ENCODE measurements at regions not wholly inside any gene's neighbourhood (a gene's known extent, or its start where the extent isn't known, plus 50 kb on each side); places are given as distances from the start of the nearest gene placed in this dataset.

DNA sequence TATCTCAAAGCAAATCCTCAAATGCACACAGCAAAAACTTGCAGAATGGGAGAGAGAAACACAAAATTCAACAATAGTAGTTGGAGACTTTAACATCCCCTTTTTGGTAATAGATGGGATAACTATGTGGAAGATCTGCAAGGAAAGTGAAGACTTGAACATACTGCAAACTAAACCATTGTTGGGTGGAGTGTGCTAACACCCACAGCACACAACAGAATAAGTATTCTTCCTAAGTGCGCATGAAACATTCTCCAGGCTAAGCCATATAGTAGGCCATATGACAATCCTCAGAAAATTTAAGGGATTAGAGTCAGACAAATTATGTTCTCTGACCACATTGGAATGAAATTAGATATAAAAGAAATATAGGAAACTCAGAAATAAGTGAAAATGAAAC, 230.6 kb downstream of the FBXO15 start:
- DNase-seq: no peak

DNA sequence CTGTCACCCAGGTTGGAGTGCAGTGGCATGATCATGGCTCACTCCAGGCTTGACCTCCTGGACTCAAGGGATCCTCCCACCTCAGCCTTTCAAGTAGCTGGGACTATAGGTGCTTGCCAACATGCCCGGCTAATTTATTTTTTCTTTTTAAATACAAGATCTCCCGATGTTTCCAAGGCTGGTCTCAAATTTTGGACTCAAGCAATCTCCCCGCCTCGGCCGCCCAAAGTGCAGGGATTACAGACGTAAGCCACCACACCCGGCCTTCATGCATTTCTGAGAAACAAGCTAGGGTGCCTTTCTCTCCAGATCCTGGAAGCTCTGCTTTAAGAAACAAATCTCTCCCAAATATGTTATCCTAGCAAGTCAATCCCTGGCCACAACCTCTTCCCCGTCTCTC, 234.1 kb downstream of the FBXO15 start:
- no peak for DNase-seq

DNA sequence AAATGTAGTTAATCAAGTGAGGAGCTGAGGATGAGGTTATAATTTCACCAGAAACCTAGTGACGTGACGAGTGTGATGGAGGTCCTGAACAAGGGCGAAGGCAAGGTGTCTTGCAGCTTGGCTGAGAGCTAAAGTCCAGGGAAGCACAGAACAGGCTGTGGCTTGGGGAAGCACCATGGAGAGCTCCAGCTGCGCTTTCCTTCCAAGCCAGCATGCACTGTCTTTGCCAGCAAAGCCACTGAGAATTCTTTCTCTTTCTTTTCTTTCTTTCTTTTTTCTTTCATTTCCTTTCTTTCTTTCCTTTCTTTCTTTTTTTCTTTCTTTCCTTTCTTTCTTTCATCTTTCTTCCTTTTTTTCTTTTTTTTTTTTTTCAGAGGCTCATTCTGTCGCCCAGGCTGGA, 239.3 kb downstream of the FBXO15 start:
- no peak for DNase-seq

DNA sequence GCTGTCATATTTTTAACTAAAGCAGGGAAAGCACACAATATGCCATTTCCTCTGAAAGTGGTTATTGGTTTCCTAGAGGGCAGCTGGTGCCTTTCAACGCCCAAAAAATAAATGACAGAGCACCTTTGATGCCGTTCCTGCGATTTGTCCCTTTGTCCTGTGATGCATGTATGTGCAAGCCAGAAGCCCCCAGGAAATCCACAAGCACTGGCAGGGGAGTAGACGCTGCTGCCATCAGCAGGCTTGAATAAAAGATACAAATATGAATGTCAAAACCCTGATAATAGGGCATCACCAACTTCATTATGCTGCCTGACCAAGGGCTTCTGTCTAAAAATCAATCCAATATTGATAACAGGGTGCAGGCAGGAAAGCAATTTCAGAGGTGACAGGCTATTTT, 246.1 kb downstream of the FBXO15 start:
- DNase-seq: no peak

DNA sequence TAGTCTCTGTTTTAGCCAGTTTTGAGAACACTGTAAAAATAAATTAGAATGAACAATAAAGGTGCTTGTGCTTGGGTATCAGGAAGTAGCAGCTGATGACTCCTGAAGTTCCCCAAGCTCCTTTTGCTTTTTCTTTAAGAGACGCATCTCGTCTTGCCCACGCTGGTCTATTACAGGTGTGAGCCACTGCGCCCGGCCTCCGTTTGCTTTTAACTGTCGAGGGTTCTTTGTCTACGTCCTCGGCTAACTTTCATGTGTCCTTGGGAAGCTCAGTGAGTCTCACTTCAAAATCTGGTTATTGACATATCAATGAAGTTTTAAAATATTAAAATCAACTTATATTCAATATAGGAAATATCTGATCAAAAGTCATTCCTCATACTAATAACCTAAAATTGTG, 246.5 kb downstream of the FBXO15 start:
- no peak for DNase-seq

DNA sequence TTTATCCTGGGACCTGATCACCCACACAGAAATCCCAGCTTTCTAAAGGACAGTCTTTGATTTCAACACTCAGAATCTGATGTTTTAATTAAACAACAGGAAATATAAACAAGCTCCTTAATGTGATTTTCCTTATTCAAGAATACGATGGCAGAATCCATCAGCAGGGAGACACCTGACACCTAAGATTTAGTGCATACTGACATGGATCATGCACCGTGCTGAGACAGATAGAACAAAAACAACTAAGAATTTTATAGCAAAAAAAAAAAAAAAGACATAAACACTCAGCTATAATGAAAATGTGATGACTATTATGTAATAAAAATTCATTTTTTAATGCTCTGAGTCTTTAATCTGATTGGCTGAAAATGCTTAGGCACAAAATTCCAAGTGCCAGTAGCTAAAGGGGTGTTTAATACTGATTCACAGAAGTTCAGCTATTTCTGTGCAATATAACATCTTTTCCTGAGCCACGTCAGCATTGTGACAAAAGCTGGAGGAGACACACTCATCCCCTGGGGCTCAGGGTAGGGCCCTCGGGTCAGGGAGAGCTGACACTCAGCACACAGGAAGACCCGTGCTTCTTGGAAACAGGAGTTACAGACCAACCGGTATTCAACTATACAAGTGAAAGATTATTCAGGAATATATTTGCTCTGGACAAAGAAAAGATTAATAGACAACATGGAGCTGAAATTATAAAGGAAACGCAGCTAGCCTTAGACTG, 247.4 kb downstream of the FBXO15 start:
- no peak for DNase-seq

DNA sequence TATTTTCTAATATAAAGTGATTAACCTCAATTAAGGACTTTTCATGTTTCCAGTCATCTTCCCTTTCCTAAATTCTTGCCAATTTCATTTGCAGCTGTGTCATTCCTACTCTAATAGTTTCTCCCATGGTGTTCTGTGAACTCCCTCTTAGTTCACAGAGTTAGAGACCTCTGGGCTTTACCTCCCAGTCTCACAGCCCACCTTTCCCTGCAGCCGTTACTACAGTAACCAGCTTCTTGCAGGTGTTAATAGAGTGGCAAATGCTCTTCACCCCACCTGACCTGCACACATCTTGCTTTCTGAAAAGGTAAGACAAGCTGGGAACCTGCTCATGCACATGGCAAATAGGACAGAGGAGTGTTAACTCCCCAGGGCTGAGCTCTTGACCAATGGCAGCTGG, 250.1 kb downstream of the FBXO15 start:
- DNase-seq: no peak

DNA sequence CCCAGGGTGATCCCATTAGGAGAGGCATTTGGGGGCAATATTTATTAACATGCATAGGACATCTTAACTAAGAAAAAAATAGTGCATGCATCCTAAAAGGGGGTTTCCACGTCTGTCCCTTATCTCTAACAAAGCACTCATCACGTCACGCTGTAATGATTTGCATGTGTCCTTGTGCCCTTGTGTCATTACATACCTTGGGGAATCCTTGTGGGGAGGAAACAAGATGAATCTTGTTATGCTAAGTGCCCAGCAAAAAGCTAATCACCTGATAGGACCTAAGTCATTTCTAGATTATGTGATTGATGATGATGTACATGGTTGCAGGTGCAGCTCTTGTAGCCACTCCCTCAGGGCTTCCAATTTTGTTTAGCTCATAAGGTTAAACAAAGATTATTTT, 250.9 kb downstream of the FBXO15 start:
- no peak for DNase-seq

DNA sequence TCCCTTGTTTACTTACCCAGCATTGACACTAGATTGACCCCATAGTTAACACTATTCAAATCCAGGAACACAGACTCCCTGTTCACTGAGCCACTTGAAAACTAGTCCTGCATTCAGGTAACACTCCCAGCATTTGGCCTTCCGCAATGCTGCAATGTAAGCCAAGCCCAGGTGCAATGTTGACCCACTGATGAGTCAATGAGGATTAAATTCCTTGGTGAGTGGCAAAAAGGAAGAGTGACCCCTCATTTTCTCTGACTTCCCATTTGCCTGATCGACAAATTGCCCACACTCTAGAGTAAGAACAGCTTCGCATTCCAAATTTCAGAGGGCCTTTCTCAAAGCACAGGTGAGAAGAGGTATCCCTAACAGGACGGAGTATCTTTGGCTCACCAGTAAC, 251.9 kb downstream of the FBXO15 start:
- DNase-seq: no peak

DNA sequence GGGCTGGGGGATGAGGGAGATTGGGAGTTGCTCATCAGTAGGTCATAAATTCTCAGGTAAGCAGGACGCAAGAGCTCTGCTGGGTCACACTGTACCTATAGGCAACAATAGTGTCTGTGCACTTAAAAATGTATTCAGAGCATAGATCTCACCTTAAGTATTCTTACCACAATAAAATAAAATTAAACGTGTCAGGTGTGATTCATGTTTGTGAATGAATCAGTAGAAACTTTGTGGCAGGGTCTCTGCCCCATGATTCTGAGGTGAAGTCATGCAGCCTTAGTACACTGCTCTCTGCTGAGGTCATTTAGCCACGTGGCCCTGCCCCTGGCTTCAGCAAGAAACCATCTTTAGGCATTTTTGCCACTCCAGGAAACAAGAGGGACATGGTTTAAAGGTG, 253.8 kb downstream of the FBXO15 start:
- DNase-seq: no peak

DNA sequence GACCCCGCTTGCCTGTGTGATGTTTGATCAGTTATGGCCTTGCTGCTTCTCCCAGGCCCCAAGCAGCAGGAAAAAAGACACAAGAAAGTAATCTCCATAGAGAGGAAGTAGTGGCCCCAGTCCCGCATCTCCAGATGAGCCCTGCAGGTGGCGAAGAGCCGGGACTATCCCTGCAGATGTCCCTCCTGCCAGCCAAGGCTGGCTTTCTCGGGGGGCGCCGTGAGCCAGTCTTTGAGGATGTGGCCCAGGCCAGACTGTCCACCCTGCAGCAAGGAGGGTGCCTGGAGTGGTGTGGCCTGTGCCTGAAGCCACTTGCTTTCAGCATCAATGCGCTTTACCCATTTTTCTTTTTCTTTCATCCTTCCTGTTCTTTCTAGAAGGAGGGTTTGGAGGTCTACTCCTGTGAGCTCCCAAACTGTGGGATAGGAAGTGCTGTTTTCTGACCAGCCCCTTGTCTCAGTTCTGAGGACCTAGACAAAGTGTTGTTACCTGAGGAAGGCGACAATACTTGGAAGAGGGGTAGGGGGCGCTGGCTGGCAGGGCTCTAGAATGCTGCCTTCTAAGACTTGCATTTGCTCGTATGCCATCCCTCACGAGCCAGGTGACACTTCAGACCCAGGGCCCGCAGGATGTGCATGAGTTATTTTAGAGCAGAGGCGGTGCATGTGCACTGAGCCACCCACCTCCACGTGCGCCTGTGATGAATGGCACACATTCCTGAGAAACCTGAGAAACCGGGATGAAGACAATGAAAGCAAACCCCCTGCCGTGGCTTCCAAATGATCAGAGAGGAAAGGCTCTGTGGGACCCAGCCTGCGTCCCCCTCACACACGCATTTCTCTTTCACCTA, 255.8 kb downstream of the FBXO15 start:
- no peak for DNase-seq

DNA sequence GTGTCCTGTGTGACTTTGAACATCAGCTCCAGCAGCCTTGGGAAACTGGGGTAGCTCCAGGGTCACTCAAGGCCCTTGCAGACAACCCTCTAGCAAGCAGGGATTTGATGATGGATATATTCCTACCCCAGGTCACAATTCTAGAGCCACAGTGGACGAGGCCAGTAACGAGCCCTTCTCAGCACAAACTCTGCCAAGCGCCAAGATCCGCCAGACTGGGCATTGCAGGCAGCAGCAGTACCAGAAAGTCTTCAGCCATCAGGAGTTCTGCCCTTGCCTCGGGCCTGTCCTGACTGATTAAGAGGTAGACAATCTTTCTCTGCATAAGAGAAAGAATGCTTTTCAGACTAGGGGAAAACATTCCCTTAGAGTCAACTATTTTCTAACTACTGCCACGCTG, 259.1 kb downstream of the FBXO15 start:
- DNase-seq: no peak

DNA sequence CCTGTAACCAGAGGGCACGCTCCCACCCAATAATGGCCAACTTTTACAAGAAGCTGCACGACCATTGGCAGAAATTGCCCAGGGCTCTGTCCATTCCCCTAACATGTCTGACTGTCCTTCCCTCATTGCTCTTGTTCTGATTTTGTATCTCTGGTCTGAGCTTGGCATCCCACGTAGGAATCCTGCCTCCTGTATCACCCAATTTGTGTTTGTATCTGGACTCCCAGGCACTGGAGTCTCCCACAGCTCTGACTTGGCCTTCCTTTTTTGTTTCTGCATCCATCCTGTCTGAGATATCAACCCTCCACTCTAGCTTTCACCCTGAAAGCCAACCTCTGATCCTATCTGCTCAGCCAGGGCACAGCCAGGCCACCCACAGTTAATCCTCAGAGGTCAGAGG, 259.8 kb downstream of the FBXO15 start:
- DNase-seq: no peak

DNA sequence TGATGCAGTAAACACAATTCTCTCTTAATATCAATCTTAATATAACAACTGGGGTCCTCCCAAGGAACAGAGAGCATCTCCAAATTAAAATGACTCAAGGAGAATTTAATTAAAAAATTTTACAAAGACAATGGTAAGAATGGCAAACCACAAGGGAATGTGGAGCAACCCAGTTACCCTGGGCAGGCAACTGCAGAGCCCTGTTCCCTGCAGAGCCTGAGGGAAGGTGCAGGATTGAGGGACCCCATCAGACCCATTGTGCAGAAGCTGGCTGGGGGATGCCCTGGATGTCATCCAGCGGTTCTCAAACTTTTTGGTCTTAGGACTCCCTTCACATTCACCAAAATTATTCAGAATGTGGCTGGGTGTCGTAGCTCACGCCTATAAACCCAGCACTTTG, 262.8 kb downstream of the FBXO15 start:
- DNase-seq: no peak

DNA sequence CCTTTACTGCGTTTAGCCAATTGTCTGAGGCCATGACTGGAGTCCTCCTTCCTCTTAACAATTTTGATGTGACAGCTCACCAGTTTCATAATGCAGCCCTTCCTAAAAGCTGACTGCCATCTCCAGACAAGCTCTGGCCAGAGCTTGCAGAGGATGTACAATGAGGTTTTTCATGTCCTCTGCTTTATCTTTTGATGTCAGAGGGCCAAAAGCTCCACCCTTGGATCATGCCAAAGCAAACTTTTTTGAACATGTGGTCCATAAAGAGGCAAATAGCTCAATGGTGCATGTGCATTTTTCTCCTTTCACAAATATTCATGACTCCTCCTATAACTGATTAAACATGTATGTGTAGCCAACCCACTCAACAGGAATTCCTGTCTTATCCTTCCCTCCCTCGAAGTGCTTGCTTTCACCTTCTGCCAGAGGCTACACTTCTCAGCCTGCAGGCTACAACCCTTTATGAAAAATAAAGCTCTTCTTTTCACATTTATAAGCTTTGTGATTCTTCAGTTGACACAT, 266.2 kb downstream of the FBXO15 start:
- DNase-seq: no peak

DNA sequence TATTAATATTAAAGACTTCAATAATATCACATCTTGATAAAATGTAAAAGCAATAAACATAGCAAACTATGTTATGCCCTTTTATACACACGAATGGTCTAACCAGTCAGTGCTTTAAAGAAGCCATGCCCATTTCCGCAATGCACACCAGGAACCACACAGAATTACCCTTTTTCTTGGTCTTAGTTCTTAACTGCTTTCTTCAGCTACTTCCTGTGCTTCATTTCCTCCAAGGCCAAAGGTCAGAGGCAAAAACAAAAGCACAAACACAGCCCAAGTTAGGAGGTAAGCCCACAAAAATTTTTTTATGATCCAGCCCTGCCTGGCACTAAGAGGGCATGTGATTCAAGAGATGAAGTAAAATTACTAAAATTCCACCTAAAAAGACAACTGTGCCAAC, 267.2 kb downstream of the FBXO15 start:
- no peak for DNase-seq

DNA sequence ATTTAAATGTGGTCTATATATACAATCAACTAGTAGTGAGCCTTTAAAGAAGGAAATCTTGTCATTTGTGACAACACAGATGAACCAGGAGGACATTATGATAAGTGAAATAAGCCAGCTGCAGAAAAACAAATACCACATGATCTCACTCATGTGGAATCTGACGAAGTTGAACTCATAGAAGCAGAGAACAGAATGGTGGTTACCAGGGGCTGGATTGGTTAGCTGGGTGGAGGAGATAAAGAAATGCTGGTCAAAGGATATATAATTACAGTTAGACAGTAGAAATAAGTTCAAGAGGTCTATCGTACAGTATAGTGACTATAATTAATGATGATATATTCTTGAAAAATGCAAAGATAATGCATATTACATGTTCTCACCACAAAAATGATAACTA, 267.9 kb downstream of the FBXO15 start:
- no peak for DNase-seq

DNA sequence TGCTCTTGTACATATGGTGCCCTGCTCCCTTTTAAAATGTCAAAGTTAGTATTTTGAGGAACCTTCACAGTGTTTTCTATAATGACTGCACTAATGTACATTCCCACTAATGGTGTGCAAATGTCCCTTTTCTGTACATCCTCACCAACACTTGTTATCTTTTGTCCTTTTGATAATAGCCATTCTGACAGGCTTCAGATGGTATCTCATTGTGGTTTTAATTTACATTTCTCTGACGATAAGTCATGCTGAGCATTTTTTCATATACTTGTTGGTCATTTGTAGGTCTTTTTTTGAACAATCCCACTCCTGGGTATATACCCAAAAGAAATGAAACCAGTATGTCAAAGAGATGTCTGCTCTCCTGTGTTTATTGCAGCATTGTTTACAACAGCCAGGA, 268.3 kb downstream of the FBXO15 start:
- no peak for DNase-seq

DNA sequence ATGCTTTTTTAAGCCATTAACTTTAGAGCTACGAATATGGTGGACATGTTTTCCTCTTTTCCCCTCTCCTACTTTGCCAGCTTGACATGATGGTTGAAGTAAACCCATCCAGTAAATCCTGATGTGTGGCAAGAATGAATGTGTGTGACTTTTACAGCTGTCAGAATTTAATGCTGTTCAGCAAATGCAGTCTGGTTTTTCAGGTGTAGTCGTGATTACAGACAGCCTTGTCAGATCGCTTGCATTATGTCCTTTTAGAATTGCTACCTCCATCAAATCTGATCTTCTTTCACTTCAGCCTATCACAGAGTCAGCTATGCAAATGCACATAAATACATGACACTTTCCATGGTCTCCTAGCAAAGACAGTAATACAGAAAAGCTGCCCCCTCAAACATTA, 278.5 kb downstream of the FBXO15 start:
- no peak for DNase-seq

DNA sequence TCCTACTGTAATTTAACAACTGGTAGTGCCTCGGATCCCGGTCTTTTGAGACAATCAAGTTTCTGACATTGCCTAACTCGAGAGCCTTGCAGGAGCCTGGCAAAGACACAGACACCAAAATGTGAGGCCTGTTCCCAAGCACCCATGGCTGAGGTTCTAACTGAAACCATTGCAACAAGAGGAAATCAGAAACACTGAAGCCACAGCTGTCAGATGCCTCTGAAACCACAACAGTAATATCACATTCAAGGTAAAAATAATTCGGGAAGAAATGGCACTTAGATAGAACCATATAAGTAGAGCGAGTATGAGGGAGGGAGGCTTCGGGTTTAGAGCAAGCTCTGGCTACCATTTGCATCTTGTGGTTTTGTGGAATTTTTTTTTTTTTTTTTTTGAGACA, 285.9 kb downstream of the FBXO15 start:
- DNase-seq: no peak

DNA sequence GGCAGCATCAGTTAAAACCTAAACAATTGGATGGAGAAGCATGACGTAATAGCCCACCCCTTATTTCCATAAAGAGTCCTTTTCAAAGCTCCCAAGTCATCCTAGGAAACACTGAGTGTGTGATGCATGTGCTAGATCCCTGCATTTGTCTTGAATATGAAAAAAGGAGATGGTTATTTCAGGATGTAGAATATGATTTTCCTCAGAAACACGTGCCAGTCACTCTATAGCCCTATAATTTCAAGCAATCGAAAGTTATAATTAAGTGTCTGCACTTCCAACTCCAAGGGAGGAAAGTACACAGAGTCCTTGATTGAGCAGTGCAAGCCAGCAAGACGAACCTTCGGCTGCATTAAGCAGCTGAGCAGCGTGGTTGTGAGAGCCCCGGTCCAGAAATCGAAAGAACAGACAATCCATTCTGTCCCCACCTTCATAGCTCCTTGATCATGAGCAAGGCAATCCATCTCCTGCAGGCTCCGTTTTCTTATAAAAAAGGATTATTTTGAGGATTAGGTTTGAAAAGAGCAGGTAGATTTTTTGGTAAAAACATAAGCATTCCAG, 287.7 kb downstream of the FBXO15 start:
- DNase-seq: no peak

DNA sequence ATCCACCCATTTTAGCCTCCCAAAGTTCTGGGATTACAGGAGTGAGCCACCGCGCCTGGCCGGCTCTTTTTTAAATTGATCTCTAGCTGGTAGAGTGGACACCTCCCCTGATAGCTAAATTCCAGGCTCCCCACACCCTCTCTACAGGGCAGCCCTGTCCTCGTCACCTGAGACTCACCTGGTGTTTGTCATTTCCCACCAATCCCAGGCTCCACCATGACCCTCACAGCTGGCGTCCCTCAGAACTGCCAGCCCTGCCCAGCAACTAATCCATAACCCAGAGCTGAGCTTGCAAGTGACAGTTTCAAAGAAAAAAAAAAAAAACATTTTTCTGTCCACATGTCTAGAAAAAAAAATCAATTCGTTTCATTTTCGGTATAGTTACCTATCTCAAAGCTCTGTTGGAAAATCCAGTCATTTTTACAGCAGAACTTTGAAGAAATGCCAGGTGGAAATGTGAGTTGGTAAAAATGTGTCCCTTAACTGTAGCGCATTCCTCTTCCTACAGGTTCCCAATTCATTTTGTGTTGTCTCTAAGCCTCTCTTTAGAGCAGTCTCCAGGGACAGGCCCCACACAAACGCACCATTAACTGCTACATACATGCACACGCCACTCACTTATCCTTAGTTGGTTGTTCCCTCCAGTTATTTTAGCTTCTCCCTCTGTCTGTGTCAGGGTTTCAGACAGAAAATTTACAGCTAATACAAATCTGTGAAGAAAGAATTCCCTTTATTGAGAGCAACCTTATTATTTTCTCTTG, 294.7 kb downstream of the FBXO15 start:
- DNase-seq: no peak

DNA sequence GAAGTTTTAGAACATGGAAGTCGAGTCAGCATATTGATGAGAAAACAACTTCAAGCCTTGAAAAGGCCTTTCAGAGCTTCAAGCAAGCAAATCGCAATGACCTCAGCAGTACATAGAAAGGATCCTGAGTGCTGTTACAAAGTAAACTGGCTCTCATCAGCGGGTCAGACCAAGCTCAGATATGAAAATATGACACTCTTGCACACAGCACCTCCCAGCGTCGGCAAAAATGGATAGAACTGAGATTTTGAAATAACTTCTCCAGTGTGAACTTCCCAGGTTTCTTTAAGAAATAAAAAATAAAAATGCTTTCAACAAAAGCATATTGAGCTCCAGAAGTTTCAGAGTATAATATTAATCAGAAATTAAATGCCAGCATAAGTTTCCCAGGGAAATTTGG, 296.9 kb downstream of the FBXO15 start:
- no peak for DNase-seq

Data from NCI-H1048 (cell line).